Sigmoid colon (tissue), 4 donors: ENCODE measurements at regions not wholly inside any gene's neighbourhood (a gene's known extent, or its start where the extent isn't known, plus 50 kb on each side); places are given as distances from the start of the nearest gene placed in this dataset.

Experiments
- CTCF ChIP-seq, 4 experiments: fragments of 450-650 bp in 3 of 4; fragments of 200-600 bp in 1 of 4; IDR thresholded peaks; one replicate each; pipeline ENCODE4 v1.5.1; 2016 to 2019; ENCODE audit warnings: antibody characterized with exemption in 4 of 4, mild to moderate bottlenecking in 3 of 4, moderate library complexity in 2 of 4
- EP300 ChIP-seq, 4 donors: sonication (generic); formaldehyde crosslinking; IDR thresholded peaks; one replicate each; pipeline ENCODE4 v1.6.1; 2017; ENCODE audit warnings: antibody characterized with exemption in 4 of 4
- POLR2A ChIP-seq, 2 donors: fragments of 450-650 bp; IDR thresholded peaks; one replicate each; pipeline ENCODE4 v1.6.1; 2016; ENCODE audit warnings: antibody characterized with exemption in 2 of 2, mild to moderate bottlenecking in 2 of 2, moderate library complexity in 2 of 2

- TF ChIP-seq CTCF (IDR thresholded peaks at IDR 0.05) (no peak), POLR2A (IDR thresholded peaks at IDR 0.05) (no peak), EP300 (IDR thresholded peaks at IDR 0.05) (no peak)
These were observed 368.6 kb downstream of the CTTN start for GRCh38 chr11:70766901-70767300.
